Smooth muscle cell (in vitro differentiated cells): ENCODE measurements at regions not wholly inside any gene's neighbourhood (a gene's known extent, or its start where the extent isn't known, plus 50 kb on each side); places are given as distances from the start of the nearest gene placed in this dataset.

ENCODE experiments used
- DNase-seq: peaks from one replicate; lab custom pipeline; 2025; ENCODE audit not compliant: unreplicated experiment; lab: John Stamatoyannopoulos, UW
- H2AFZ ChIP-seq: fragments of 200-600 bp; sonication (generic); 2 replicates; pipeline ENCODE4 v1.6.0; 2016; ENCODE audit warnings: antibody characterized with exemption, low read depth, mild to moderate bottlenecking
- H3F3A ChIP-seq: fragments of 200-600 bp; sonication (generic); 2 replicates; pipeline ENCODE4 v1.6.0; 2017; ENCODE audit warnings: antibody characterized with exemption, low read depth
- H3K27ac ChIP-seq: fragments of 200-600 bp; sonication (generic); 2 replicates; pipeline ENCODE4 v1.5.1; 2016; ENCODE audit warnings: low read depth, mild to moderate bottlenecking
- H3K27me3 ChIP-seq: fragments of 200-600 bp; sonication (generic); 2 replicates; pipeline ENCODE4 v1.6.1; 2016; ENCODE audit warnings: low read depth, mild to moderate bottlenecking
- H3K36me3 ChIP-seq: fragments of 200-600 bp; sonication (generic); 2 replicates; pipeline ENCODE4 v1.5.1; 2016; ENCODE audit warnings: low read depth
- H3K4me1 ChIP-seq: fragments of 200-600 bp; sonication (generic); 2 replicates; pipeline ENCODE4 v1.5.1; 2016; ENCODE audit warnings: low read depth
- H3K4me2 ChIP-seq: fragments of 200-600 bp; sonication (generic); 2 replicates; pipeline ENCODE4 v1.6.0; 2016; ENCODE audit warnings: mild to moderate bottlenecking
- H3K4me3 ChIP-seq: fragments of 200-600 bp; sonication (generic); 2 replicates; pipeline ENCODE4 v1.5.1; 2016; ENCODE audit warnings: mild to moderate bottlenecking
- H3K79me2 ChIP-seq: fragments of 200-600 bp; sonication (generic); 2 replicates; pipeline ENCODE4 v1.6.0; 2016; ENCODE audit warnings: low read depth, mild to moderate bottlenecking
- H3K9ac ChIP-seq: fragments of 200-600 bp; sonication (generic); 2 replicates; pipeline ENCODE4 v1.6.0; 2016; ENCODE audit warnings: low read depth
- H3K9me3 ChIP-seq: fragments of 200-600 bp; sonication (generic); replicated peaks from 2 replicates; pipeline ENCODE4 v1.5.1; 2016; ENCODE audit warnings: low read depth
- H4K20me1 ChIP-seq: fragments of 200-600 bp; sonication (generic); 2 replicates; pipeline ENCODE4 v1.6.0; 2016; ENCODE audit warnings: low read depth
- WGBS: methylation state at CpG from one replicate; pipeline ENCODE4 v1.1.7; 2016; ENCODE audit warnings: low lambda C conversion rate; 5-methylcytosine and 5-hydroxymethylcytosine counted together
- TF ChIP-seq, protein P1 (sequence below): fragments of 200-600 bp; sonication (generic); IDR thresholded peaks from 2 replicates; pipeline ENCODE4 v1.5.1; 2017; ENCODE audit warnings: borderline replicate concordance, mild to moderate bottlenecking, antibody characterized with exemption; ENCODE audit not compliant: insufficient read depth, poor library complexity, severe bottlenecking

DNA sequence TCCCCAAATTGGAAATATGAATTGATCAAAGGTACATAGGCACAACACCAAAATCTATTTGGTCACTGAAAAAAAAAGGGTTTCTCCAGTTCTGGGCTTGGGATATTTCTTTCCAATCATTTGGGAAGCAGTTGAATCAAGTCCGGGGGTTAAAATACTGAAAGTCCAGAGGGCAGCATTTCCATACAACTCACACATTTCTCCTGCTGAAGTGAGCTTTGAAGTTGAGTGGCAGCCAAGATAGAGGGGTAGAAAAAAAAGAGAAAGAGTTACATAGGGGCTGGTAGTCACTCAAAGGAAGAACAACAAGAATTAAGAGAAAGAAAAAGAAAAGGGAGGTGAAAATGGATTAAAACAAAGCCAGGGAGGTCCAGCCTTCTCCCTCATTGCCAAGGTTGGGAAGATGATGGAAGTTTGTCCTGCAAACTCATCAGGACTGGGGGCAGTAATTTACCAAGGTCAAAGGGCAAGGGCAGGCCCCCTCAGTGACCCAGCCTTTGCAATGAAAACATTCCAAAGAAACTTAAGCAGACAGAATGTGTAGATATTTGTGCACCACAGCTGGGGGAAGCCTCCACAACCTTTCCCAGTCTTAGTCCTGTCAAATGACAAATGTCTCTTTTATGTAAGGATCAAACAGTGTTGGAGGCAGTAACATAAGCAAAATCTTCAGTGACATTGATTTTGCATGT lies 525.3 kb upstream of the JARID2 start:
- no peak overlapping the region for H3K4me2 ChIP-seq
- H2AFZ ChIP-seq: no peak overlapping the region
- H4K20me1 ChIP-seq: no peaks in the 10 kb centered on the region
- no peaks in the 10 kb centered on the region for H3K27me3 ChIP-seq
- H3K36me3 ChIP-seq: no peaks in the 10 kb centered on the region
- TF ChIP-seq, protein P1, sequence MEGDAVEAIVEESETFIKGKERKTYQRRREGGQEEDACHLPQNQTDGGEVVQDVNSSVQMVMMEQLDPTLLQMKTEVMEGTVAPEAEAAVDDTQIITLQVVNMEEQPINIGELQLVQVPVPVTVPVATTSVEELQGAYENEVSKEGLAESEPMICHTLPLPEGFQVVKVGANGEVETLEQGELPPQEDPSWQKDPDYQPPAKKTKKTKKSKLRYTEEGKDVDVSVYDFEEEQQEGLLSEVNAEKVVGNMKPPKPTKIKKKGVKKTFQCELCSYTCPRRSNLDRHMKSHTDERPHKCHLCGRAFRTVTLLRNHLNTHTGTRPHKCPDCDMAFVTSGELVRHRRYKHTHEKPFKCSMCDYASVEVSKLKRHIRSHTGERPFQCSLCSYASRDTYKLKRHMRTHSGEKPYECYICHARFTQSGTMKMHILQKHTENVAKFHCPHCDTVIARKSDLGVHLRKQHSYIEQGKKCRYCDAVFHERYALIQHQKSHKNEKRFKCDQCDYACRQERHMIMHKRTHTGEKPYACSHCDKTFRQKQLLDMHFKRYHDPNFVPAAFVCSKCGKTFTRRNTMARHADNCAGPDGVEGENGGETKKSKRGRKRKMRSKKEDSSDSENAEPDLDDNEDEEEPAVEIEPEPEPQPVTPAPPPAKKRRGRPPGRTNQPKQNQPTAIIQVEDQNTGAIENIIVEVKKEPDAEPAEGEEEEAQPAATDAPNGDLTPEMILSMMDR: no peak
- H3K4me3 ChIP-seq: no peak overlapping the region
- WGBS: 82% methylated on average over 1 of the region's 1 CpG
- no peaks in the 10 kb centered on the region for H3F3A ChIP-seq
- peaks cover 6% of the 10 kb centered on the region for H3K4me1 ChIP-seq
- H3K9me3 ChIP-seq: no peaks in the 10 kb centered on the region
- no peak overlapping the region for H3K9ac ChIP-seq
- H3K79me2 ChIP-seq: no peaks in the 10 kb centered on the region
- no peak for DNase-seq
- no peak overlapping the region for H3K27ac ChIP-seq

DNA sequence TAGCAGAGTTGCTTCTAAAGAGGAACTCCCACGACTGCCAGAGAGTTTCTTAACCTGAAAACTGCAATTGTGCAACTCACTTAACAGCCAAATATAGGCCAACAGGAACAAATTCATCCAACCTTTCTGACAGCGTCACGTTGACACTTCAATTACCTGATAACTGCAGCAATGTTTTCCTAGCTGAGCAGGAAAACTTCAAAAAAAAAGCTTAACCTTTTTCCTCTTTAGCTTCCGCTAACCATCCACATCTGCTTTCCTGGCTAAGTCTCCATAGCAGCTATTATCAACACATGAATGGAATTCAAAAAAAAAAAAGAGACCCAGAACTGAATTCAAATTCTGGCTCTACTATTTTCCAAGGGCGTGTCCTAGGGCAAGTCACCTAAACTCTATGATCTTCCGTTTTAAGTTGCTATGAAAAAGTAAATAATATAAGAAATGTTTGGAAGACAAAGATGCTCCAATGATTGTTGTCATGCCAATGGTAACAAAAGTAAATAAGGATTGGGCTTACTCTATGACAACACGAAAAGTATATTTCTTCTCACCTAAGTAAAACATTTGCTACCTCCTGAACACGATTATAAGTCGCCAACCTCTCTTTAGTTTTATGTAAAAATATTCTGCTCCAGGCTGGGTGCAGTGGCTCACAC lies 524.6 kb upstream of the JARID2 start:
- peaks cover 6% of the 10 kb centered on the region for H3K4me1 ChIP-seq
- H3K79me2 ChIP-seq: no peaks in the 10 kb centered on the region
- H3K36me3 ChIP-seq: no peaks in the 10 kb centered on the region
- no peak for DNase-seq
- H4K20me1 ChIP-seq: no peaks in the 10 kb centered on the region
- H3K4me3 ChIP-seq: no peak overlapping the region
- no peaks in the 10 kb centered on the region for H3K27me3 ChIP-seq
- no peak overlapping the region for H3K4me2 ChIP-seq
- WGBS: 80% methylated on average over 9 of the region's 9 CpGs
- no peak overlapping the region for H3K9ac ChIP-seq
- H3K27ac ChIP-seq: no peak overlapping the region
- H2AFZ ChIP-seq: no peak overlapping the region
- no peaks in the 10 kb centered on the region for H3F3A ChIP-seq
- H3K9me3 ChIP-seq: no peaks in the 10 kb centered on the region
- TF ChIP-seq, protein P1: no peak

- no peak overlapping the region for H3K4me2 ChIP-seq
- WGBS: 90% methylated on average over 2 of the region's 2 CpGs
- H3K9ac ChIP-seq: no peak overlapping the region
- no peaks in the 10 kb centered on the region for H3K79me2 ChIP-seq
- H3K36me3 ChIP-seq: no peaks in the 10 kb centered on the region
- no peaks in the 10 kb centered on the region for H3F3A ChIP-seq
- TF ChIP-seq, protein P1: no peak
- no peak overlapping the region for H3K4me3 ChIP-seq
- H3K9me3 ChIP-seq: no peaks in the 10 kb centered on the region
- DNase-seq: no peak
- no peak overlapping the region for H2AFZ ChIP-seq
- H3K27me3 ChIP-seq: no peaks in the 10 kb centered on the region
- H3K27ac ChIP-seq: no peak overlapping the region
- peaks cover 6% of the 10 kb centered on the region for H3K4me1 ChIP-seq
- H4K20me1 ChIP-seq: no peaks in the 10 kb centered on the region
Measured at GRCh38 chr6:14722001-14722562, 523.8 kb upstream of the JARID2 start.
